22Rv1 (cell line): ENCODE measurements at regions not wholly inside any gene's neighbourhood (a gene's known extent, or its start where the extent isn't known, plus 50 kb on each side); places are given as distances from the start of the nearest gene placed in this dataset.
"Not testable (repeated sequence)": the region's sequence is repeated elsewhere in the genome, so short reads cannot be mapped to it uniquely, and the experiment has no call there.

Experiments used
- H3K27ac ChIP-seq: fragments of 450-650 bp; 2 replicates; pipeline ENCODE4 v1.5.1; 2017
- CTCF ChIP-seq: fragments of 450-650 bp; IDR thresholded peaks from 2 replicates; pipeline ENCODE4 v1.5.1; 2017; ENCODE audit warnings: mild to moderate bottlenecking
- ZFX ChIP-seq: fragments of 450-650 bp; IDR thresholded peaks from 2 replicates; pipeline ENCODE4 v1.6.1; 2017; ENCODE audit warnings: antibody characterized with exemption, borderline replicate concordance

GRCh38 chr7:115216652-115217051 lies 294.8 kb downstream of the MDFIC start:
- TF ChIP-seq CTCF = no peak
- TF ChIP-seq ZFX = no peak
- no peak overlapping the region for H3K27ac ChIP-seq

- TF ChIP-seq CTCF (no peak), ZFX (no peak)
- H3K27ac ChIP-seq = no peak overlapping the region
Observed at GRCh38 chr7:115211171-115211570, 289.3 kb downstream of the MDFIC start.

- no peak overlapping the region for H3K27ac ChIP-seq
- TF ChIP-seq ZFX = no peak
Observed at GRCh38 chr7:115210552-115210951, 288.7 kb downstream of the MDFIC start.

- no peak overlapping the region for H3K27ac ChIP-seq
- TF ChIP-seq ZFX (no peak), CTCF (no peak)
Observed at GRCh38 chr7:115208710-115209560, 287.0 kb downstream of the MDFIC start.

GRCh38 chr7:115206374-115206773 lies 284.5 kb downstream of the MDFIC start:
- not testable (repeated sequence) for H3K27ac ChIP-seq

GRCh38 chr7:115198143-115198542 lies 276.2 kb downstream of the MDFIC start:
- no peak for TF ChIP-seq ZFX
- no peak for TF ChIP-seq CTCF

GRCh38 chr7:115195208-115195607 lies 273.3 kb downstream of the MDFIC start:
- H3K27ac ChIP-seq = no peak overlapping the region
- TF ChIP-seq ZFX (no peak), CTCF (no peak)

More at GRCh38 chr7:115198143-115198542, 276.2 kb downstream of the MDFIC start:
- H3K27ac ChIP-seq = no peak overlapping the region

GRCh38 chr7:115191526-115191925 lies 269.6 kb downstream of the MDFIC start:
- TF ChIP-seq ZFX (no peak), CTCF (no peak)
- no peak overlapping the region for H3K27ac ChIP-seq
